MM.1S (cell line): ENCODE measurements at regions not wholly inside any gene's neighbourhood (a gene's known extent, or its start where the extent isn't known, plus 50 kb on each side); places are given as distances from the start of the nearest gene placed in this dataset.

Experiments used
- EZH2 ChIP-seq: fragments of 300-600 bp; sonication (generic); optimal IDR thresholded peaks from 2 replicates; pipeline ENCODE3; 2017; ENCODE audit warnings: low read depth, mild to moderate bottlenecking, antibody characterized with exemption, low read length, mixed read lengths
- EZH2phosphoT487 ChIP-seq: fragments of 300-600 bp; sonication (generic); IDR thresholded peaks from 2 replicates; pipeline ENCODE4 v1.6.1; 2018; ENCODE audit warnings: antibody characterized with exemption, low read length
- TF ChIP-seq, protein P1 (sequence below): fragments of 300-600 bp; sonication (generic); IDR thresholded peaks from 2 replicates; pipeline ENCODE4 v1.5.1; 2016; ENCODE audit warnings: antibody characterized with exemption, low read length, mixed read lengths

DNA sequence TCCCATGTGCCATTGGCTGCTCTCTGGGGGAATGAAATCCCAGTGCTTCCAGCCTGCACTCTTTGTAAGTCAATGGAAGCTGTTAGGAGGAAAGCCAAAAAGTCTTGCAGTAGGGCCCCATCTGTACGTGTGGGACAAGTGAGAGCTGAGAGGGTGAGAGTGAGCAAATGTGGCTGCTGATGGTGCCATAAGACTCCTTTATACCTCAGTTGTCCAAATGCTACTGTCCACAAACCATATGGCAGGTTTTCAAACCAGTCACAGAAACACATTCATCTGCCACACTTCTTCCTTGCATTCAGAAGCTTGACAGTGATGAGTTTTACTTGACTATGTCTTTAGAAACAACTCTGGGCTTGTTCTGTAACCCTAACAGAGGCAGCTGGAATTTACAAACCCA, 543.8 kb downstream of the CSNK1G3 start:
- TF ChIP-seq, protein P1, sequence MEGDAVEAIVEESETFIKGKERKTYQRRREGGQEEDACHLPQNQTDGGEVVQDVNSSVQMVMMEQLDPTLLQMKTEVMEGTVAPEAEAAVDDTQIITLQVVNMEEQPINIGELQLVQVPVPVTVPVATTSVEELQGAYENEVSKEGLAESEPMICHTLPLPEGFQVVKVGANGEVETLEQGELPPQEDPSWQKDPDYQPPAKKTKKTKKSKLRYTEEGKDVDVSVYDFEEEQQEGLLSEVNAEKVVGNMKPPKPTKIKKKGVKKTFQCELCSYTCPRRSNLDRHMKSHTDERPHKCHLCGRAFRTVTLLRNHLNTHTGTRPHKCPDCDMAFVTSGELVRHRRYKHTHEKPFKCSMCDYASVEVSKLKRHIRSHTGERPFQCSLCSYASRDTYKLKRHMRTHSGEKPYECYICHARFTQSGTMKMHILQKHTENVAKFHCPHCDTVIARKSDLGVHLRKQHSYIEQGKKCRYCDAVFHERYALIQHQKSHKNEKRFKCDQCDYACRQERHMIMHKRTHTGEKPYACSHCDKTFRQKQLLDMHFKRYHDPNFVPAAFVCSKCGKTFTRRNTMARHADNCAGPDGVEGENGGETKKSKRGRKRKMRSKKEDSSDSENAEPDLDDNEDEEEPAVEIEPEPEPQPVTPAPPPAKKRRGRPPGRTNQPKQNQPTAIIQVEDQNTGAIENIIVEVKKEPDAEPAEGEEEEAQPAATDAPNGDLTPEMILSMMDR: no peak
- no peak for TF ChIP-seq EZH2
- no peak for TF ChIP-seq EZH2phosphoT487
